Hindlimb muscle (tissue), 1 donor: ENCODE measurements at regions not wholly inside any gene's neighbourhood (a gene's known extent, or its start where the extent isn't known, plus 50 kb on each side); places are given as distances from the start of the nearest gene placed in this dataset.
"Not testable (repeated sequence)": the region's sequence is repeated elsewhere in the genome, so short reads cannot be mapped to it uniquely, and the experiment has no call there.

Experiments used
- DNase-seq: peaks from one replicate; pipeline ENCODE4 v3.0.0-alpha.2; 2013

GRCh38 chr20:61057443-61058121, 194.5 kb upstream of the CDH4 start:
- DNase-seq = no peak

GRCh38 chr20:61061981-61062380, 190.1 kb upstream of the CDH4 start:
- DNase-seq = no peak

GRCh38 chr20:61065853-61066252, 186.2 kb upstream of the CDH4 start:
- no peak for DNase-seq

GRCh38 chr20:61066526-61066925, 185.5 kb upstream of the CDH4 start:
- DNase-seq = no peak

- no peak for DNase-seq
Observed at GRCh38 chr20:61067221-61067620, 184.8 kb upstream of the CDH4 start.

- DNase-seq = no peak
Observed at GRCh38 chr20:61072398-61072797, 179.7 kb upstream of the CDH4 start.

GRCh38 chr20:61073376-61073775, 178.7 kb upstream of the CDH4 start:
- no peak for DNase-seq

GRCh38 chr20:61082720-61083119, 169.3 kb upstream of the CDH4 start:
- no peak for DNase-seq

- DNase-seq = no peak
Observed at GRCh38 chr20:61083431-61083830, 168.6 kb upstream of the CDH4 start.

- DNase-seq = no peak
Observed at GRCh38 chr20:61086031-61086430, 166.0 kb upstream of the CDH4 start.

GRCh38 chr20:61090541-61090940, 161.5 kb upstream of the CDH4 start:
- DNase-seq = no peak

GRCh38 chr20:61092251-61092650, 159.8 kb upstream of the CDH4 start:
- DNase-seq = no peak

- DNase-seq = no peak
Observed at GRCh38 chr20:61094581-61094980, 157.5 kb upstream of the CDH4 start.

GRCh38 chr20:61096463-61096862, 155.6 kb upstream of the CDH4 start:
- no peak for DNase-seq

GRCh38 chr20:61099806-61100205, 152.3 kb upstream of the CDH4 start:
- DNase-seq = peak; percentile 64

- DNase-seq = no peak
Observed at GRCh38 chr20:61100489-61100888, 151.6 kb upstream of the CDH4 start.

GRCh38 chr20:61101321-61101720, 150.7 kb upstream of the CDH4 start:
- DNase-seq = not testable (repeated sequence)

- no peak for DNase-seq
Observed at GRCh38 chr20:61104232-61104631, 147.8 kb upstream of the CDH4 start.

GRCh38 chr20:61105395-61105794, 146.7 kb upstream of the CDH4 start:
- DNase-seq = no peak

GRCh38 chr20:61106438-61106837, 145.6 kb upstream of the CDH4 start:
- no peak for DNase-seq

- no peak for DNase-seq
Observed at GRCh38 chr20:61109221-61109805, 142.7 kb upstream of the CDH4 start.

GRCh38 chr20:61112515-61112914, 139.5 kb upstream of the CDH4 start:
- no peak for DNase-seq

GRCh38 chr20:61113731-61114130, 138.3 kb upstream of the CDH4 start:
- no peak for DNase-seq

GRCh38 chr20:61114493-61115175, 137.4 kb upstream of the CDH4 start:
- no peak for DNase-seq
